ENCODE measurements at regions not wholly inside any gene's neighbourhood (a gene's known extent, or its start where the extent isn't known, plus 50 kb on each side); places are given as distances from the start of the nearest gene placed in this dataset.

DNA sequence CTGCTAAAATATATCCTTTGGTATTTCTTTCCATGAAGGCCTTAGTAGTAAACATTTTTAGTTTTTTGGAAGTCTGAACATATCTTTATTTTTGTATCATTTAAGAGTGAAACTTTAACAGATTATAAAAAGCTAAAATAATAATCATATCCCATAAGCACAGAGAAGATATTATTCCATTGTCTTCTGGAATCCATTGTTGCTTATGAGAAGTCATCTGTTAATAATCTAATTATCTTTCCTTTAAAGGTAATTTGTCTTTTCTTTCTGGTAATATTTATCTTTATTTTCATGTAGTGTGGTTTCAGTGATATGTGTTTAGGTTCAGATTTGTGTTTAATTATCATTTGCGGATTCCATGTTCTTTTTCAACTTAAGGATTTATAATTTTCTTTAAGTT lies 261.7 kb downstream of the MSRB3 start:
- TF ChIP-seq EZH2phosphoT487 (IDR thresholded peaks at IDR 0.05; ENCODE audit: low read depth, severe bottlenecking, unreplicated experiment): no peak
- TF ChIP-seq, protein P1, sequence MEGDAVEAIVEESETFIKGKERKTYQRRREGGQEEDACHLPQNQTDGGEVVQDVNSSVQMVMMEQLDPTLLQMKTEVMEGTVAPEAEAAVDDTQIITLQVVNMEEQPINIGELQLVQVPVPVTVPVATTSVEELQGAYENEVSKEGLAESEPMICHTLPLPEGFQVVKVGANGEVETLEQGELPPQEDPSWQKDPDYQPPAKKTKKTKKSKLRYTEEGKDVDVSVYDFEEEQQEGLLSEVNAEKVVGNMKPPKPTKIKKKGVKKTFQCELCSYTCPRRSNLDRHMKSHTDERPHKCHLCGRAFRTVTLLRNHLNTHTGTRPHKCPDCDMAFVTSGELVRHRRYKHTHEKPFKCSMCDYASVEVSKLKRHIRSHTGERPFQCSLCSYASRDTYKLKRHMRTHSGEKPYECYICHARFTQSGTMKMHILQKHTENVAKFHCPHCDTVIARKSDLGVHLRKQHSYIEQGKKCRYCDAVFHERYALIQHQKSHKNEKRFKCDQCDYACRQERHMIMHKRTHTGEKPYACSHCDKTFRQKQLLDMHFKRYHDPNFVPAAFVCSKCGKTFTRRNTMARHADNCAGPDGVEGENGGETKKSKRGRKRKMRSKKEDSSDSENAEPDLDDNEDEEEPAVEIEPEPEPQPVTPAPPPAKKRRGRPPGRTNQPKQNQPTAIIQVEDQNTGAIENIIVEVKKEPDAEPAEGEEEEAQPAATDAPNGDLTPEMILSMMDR (IDR thresholded peaks at IDR 0.05; ENCODE audit: poor library complexity): no peak

Data from hepatocyte (in vitro differentiated cells).